Caco-2 (cell line): ENCODE measurements at regions not wholly inside any gene's neighbourhood (a gene's known extent, or its start where the extent isn't known, plus 50 kb on each side); places are given as distances from the start of the nearest gene placed in this dataset.

Experiments used
- BruUV-seq: library from RNA; stranded (reverse); fragments of 400-500 nt; replicated peaks from 2 replicates; lab custom pipeline; 2021; lab: Mats Ljungman, UMichigan
- CTCF ChIA-PET: fragments of 300-600 bp; sonication (Branson Sonifier 250); formaldehyde crosslinking; loops from one replicate; lab custom pipeline; 2022; ENCODE audit warnings: antibody characterized with exemption; lab: Charles Lee
- POLR2A ChIA-PET: fragments of 300-600 bp; sonication (Branson Sonifier 250); formaldehyde crosslinking; loops from one replicate; lab custom pipeline; 2022; ENCODE audit warnings: antibody characterized with exemption; lab: Charles Lee
- DNase-seq, 2 experiments: peaks; one replicate each; pipeline versions ENCODE4 v3.0.0 to v3.0.0-alpha.2; 2020 to 2022
- H3K27me3 ChIP-seq: replicated peaks from 2 replicates; pipeline ENCODE4 v1.6.0; 2011; ENCODE audit warnings: low read length; ENCODE audit not compliant: control insufficient read depth, insufficient read depth
- H3K36me3 ChIP-seq: 2 replicates; pipeline ENCODE4 v1.5.1; 2011; ENCODE audit warnings: low read length; ENCODE audit not compliant: control insufficient read depth, insufficient read depth
- H3K4me1 ChIP-seq: fragments of 250-450 bp; sonication (Bioruptor Pico); 2 replicates; pipeline ENCODE4 v1.5.1; 2020; ENCODE audit warnings: mild to moderate bottlenecking
- H3K4me3 ChIP-seq: 2 replicates; pipeline ENCODE4 v1.5.1; 2011; ENCODE audit warnings: low read depth, mild to moderate bottlenecking, control low read depth, low read length
- H3K9me3 ChIP-seq: fragments of 250-450 bp; sonication (Bioruptor Pico); 2 replicates; pipeline ENCODE4 v1.5.1; 2020; ENCODE audit warnings: mild to moderate bottlenecking, moderate library complexity
- H3K27ac Mint-ChIP-seq: one replicate; pipeline ENCODE4 v1.8.0; 2022; ENCODE audit warnings: mixed read lengths; ENCODE audit not compliant: unreplicated experiment
- H3K27me3 Mint-ChIP-seq: one replicate; pipeline ENCODE4 v1.8.0; 2022; ENCODE audit warnings: mixed read lengths; ENCODE audit not compliant: insufficient read depth, unreplicated experiment
- H3K36me3 Mint-ChIP-seq: one replicate; pipeline ENCODE4 v1.8.0; 2022; ENCODE audit warnings: mild to moderate bottlenecking, mixed read lengths; ENCODE audit not compliant: insufficient read depth, unreplicated experiment
- H3K4me1 Mint-ChIP-seq: one replicate; pipeline ENCODE4 v1.8.0; 2022; ENCODE audit warnings: low read depth, mixed read lengths; ENCODE audit not compliant: unreplicated experiment
- H3K4me3 Mint-ChIP-seq: one replicate; pipeline ENCODE4 v1.8.0; 2022; ENCODE audit warnings: mild to moderate bottlenecking, moderate library complexity, mixed read lengths; ENCODE audit not compliant: unreplicated experiment
- H3K9me3 Mint-ChIP-seq: one replicate; pipeline ENCODE4 v1.8.0; 2022; ENCODE audit warnings: mixed read lengths; ENCODE audit not compliant: unreplicated experiment
- intact Hi-C: fragments of 100-400 bp; cut with micrococcal nuclease; formaldehyde crosslinking; loops from one replicate; pipeline ENCODE4 v1.10.0; 2022; ENCODE audit not compliant: unreplicated experiment
- TF ChIP-seq, protein P1 (sequence below), 2 experiments: fragments of 200-600 bp in 1 of 2; IDR thresholded peaks; 1 replicate in 1 of 2; 2 replicates in 1 of 2; pipeline versions ENCODE4 v1.5.1 to v1.8.0; 2011 to 2022; ENCODE audit warnings: antibody characterized with exemption in 1 of 2, control low read depth in 1 of 2, inconsistent platforms in 1 of 2, low read depth in 1 of 2, low read length in 1 of 2, mild to moderate bottlenecking in 1 of 2, moderate library complexity in 1 of 2; ENCODE audit not compliant: insufficient read depth in 1 of 2, severe bottlenecking in 1 of 2, unreplicated experiment in 1 of 2

DNA sequence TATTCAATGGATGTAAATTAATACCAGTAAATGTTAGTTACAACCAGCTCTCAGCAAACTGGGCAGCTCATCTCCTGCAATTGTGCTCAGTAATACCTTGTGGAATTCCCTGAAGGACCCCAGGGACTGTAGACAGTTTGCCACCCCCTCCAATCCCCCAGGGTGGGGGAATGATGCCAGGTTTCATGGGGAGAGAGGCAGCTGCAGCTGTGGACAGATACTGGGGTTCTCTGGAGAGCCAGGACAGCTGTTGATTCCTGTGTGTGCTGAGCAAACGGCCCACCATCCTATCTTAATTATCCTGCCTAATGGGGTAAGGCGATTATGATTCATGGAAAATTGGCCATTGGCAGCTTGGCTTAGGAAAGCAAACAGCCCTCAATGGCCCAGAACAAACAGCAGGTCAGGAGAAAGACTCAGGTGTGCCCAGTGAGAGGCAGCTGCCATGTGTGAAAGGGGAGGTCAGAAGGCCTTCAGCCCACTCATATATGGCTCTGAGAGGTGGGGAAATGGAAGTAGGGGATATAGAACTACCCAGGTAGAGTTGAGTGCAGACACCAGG lies 148.9 kb upstream of the CTTNBP2NL start:
- intact Hi-C loops, result no loop called here
- ChIA-PET CTCF (no interaction called here), POLR2A (no interaction called here)
- no TSS peak for BruUV-seq
- no peak for DNase-seq
- no peaks in the 10 kb centered on the region for H3K4me1 ChIP-seq
- TF ChIP-seq, protein P1, sequence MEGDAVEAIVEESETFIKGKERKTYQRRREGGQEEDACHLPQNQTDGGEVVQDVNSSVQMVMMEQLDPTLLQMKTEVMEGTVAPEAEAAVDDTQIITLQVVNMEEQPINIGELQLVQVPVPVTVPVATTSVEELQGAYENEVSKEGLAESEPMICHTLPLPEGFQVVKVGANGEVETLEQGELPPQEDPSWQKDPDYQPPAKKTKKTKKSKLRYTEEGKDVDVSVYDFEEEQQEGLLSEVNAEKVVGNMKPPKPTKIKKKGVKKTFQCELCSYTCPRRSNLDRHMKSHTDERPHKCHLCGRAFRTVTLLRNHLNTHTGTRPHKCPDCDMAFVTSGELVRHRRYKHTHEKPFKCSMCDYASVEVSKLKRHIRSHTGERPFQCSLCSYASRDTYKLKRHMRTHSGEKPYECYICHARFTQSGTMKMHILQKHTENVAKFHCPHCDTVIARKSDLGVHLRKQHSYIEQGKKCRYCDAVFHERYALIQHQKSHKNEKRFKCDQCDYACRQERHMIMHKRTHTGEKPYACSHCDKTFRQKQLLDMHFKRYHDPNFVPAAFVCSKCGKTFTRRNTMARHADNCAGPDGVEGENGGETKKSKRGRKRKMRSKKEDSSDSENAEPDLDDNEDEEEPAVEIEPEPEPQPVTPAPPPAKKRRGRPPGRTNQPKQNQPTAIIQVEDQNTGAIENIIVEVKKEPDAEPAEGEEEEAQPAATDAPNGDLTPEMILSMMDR (IDR thresholded peaks at IDR 0.05; ENCODE audit: insufficient read depth in 1 of 2, low read depth in 1 of 2, low read length in 1 of 2, severe bottlenecking in 1 of 2, unreplicated experiment in 1 of 2), result no peak
- no peaks in the 10 kb centered on the region for H3K9me3 ChIP-seq
- H3K36me3 Mint-ChIP-seq, result no peaks in the 10 kb centered on the region
- no peaks in the 10 kb centered on the region for H3K9me3 Mint-ChIP-seq
- no peaks in the 10 kb centered on the region for H3K4me1 Mint-ChIP-seq
- H3K4me3 Mint-ChIP-seq, result no peak overlapping the region
- H3K27me3 ChIP-seq, result no peaks in the 10 kb centered on the region
- no peak overlapping the region for H3K27ac Mint-ChIP-seq
- no peak overlapping the region for H3K4me3 ChIP-seq
- peaks cover 14% of the 10 kb centered on the region for H3K27me3 Mint-ChIP-seq
- H3K36me3 ChIP-seq, result no peaks in the 10 kb centered on the region

DNA sequence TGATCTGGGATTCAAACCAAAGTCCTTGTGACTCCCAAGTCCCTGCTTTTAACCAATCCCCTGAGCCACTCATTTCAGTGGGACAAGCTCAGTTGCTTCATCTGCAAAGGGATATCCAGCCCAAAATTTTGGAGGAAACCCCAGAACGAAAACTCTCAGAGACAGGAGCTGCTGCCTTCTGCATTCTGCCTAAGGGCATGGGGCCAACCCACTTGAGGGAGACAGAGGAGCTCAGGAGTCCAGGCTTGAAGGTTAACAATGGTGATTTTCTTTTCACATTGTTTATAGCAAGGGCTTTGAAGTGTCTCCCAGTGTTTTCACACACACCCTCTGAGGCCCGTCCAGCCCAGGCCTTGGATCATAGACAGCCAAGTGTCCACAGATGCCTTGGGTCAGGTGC lies 148.1 kb upstream of the CTTNBP2NL start:
- intact Hi-C loops, result no loop called here
- H3K27ac Mint-ChIP-seq, result no peak overlapping the region
- Histone ChIP-seq H3K36me3 (no peaks in the 10 kb centered on the region), H3K9me3 (no peaks in the 10 kb centered on the region), H3K4me3 (no peak overlapping the region), H3K27me3 (no peaks in the 10 kb centered on the region), H3K4me1 (no peaks in the 10 kb centered on the region)
- H3K36me3 Mint-ChIP-seq, result no peaks in the 10 kb centered on the region
- no peaks in the 10 kb centered on the region for H3K4me1 Mint-ChIP-seq
- H3K4me3 Mint-ChIP-seq, result no peak overlapping the region
- ChIA-PET CTCF (no interaction called here), POLR2A (no interaction called here)
- no peaks in the 10 kb centered on the region for H3K9me3 Mint-ChIP-seq
- no peak for DNase-seq
- BruUV-seq, result no TSS peak
- peaks cover 16% of the 10 kb centered on the region for H3K27me3 Mint-ChIP-seq
- TF ChIP-seq, protein P1 (IDR thresholded peaks at IDR 0.05; ENCODE audit: insufficient read depth in 1 of 2, low read depth in 1 of 2, low read length in 1 of 2, severe bottlenecking in 1 of 2, unreplicated experiment in 1 of 2), result no peak

DNA sequence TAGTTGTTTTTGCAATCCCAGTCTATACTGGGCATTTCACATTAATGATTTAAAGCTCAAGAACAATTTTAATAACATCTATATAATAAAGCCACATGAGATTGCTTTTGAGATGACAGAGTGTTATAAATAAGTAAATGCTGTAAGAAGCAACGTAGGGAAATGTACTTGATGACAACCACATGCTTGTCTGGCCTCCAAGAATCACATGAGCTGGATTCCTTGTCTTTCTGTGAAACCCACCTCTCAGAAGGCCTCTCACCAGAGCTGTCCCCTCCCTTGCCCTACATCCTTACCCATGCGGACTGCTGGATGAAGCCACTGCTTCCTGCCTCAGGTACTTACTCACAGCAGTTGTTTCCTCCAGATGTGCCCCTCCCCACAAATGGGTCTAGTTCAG lies 145.1 kb upstream of the CTTNBP2NL start:
- Histone ChIP-seq H3K4me1 (no peaks in the 10 kb centered on the region), H3K36me3 (no peaks in the 10 kb centered on the region), H3K27me3 (no peaks in the 10 kb centered on the region), H3K9me3 (no peaks in the 10 kb centered on the region), H3K4me3 (no peak overlapping the region)
- Mint-ChIP-seq H3K4me3 (no peak overlapping the region), H3K9me3 (no peaks in the 10 kb centered on the region), H3K27ac (no peak overlapping the region), H3K36me3 (no peaks in the 10 kb centered on the region), H3K27me3 (peaks cover 18% of the 10 kb centered on the region), H3K4me1 (no peaks in the 10 kb centered on the region)
- no peak for DNase-seq
- intact Hi-C loops, result no loop called here
- BruUV-seq, result no TSS peak
- TF ChIP-seq, protein P1 (IDR thresholded peaks at IDR 0.05; ENCODE audit: insufficient read depth in 1 of 2, low read depth in 1 of 2, low read length in 1 of 2, severe bottlenecking in 1 of 2, unreplicated experiment in 1 of 2), result no peak
- CTCF ChIA-PET, result no interaction called here
- POLR2A ChIA-PET, result no interaction called here
